ENCODE measurements at regions not wholly inside any gene's neighbourhood (a gene's known extent, or its start where the extent isn't known, plus 50 kb on each side); places are given as distances from the start of the nearest gene placed in this dataset.
"Not testable (repeated sequence)": the region's sequence is repeated elsewhere in the genome, so short reads cannot be mapped to it uniquely, and the experiment has no call there.

DNA sequence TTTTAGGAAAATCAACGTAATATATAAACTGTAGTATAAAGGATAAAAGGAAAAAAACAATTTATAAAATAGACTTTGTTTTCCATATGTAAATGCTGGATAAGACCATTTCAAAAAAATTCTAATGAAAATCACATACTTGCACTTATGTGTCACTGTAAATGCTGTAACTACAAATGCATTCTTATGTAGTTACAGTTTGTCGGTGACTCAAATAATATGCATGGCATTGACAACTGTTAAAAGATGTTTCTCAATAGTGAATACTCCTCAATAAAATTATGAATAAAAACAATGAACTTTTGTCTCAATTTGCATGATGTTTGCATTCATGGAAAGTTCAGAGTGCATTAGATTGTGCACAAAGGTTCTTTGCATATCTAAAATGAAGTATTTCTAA is 614.0 kb upstream of the CHRM3 start:
- no peak for DNase-seq (ENCODE audit: low spot score)

DNA sequence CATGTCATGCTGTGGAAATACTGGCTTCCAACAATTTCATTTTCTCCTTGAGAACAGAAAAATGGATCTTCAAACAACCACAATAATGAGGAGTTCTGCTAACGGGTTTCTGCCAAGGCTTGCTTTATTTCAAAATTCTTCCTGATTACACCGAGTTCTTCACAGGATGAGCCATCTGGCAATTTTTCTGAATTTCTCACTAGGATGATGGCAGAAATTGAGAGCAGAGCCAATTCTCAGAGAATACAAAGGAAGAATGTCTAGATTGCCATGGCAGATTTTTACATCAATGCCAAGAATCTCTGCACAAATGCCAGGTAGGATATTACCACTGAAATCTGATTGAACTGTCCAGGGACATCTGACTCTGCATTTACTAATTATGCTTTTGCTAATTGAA is 619.0 kb upstream of the CHRM3 start:
- DNase-seq (ENCODE audit: low spot score) = no peak

DNA sequence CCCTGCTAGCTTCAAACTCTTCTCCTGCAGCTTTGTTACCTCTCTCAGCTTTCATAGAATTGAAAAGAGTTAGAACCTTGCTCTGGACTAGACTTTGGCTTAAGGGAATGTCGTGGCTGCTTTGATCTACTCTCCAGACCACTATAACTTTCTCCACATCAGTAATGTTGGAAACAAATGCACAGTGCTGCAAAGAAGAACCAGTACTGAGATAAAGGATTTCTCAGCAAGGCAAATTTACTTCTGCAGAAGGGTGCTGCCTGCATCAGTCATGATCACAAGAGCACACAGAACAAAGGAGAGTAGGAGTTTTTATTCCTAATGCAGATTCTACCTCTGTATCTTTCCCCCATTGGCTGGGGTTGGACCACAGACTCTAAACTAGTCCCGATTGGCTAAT is 621.6 kb upstream of the CHRM3 start:
- no peak for DNase-seq (ENCODE audit: low spot score)

DNA sequence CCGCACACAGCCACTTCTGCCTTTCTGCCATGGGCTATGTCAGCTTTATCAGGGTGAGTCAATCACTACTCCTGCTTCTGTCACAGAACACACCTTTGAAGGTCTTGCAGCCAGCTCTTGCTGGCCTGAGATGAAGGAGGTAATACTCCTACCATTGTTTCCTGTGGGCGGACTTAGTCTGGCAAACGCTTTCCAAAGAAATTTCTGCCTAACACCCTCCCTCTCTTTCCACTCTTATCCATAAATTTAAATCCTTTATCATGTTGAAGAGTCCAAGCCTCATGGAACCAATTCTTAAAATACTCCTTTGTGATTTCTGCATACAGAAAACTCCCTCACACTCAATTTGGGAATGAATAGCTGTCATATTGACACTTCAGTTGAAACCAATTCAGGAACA is 633.1 kb upstream of the CHRM3 start:
- DNase-seq (ENCODE audit: low spot score) = no peak

DNA sequence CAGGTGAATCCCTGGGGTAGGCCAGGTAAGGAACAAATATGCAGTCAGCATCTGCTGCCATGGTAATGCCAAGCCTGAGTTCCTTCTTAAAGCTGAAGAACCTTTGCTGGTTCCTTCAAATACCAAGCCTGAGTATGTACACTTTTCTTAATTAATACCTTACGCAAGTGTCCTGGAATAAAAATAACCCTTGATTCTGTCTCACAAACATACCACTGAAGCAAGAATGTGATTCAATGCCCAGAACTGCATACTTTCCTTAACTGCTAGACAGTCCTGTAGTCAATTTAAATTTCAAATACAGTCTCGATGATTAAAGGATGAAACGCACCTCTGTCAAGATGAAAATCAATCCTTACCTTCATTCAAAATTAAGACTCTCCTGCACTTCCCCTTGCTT is 634.0 kb upstream of the CHRM3 start:
- DNase-seq (ENCODE audit: low spot score) = no peak

DNA sequence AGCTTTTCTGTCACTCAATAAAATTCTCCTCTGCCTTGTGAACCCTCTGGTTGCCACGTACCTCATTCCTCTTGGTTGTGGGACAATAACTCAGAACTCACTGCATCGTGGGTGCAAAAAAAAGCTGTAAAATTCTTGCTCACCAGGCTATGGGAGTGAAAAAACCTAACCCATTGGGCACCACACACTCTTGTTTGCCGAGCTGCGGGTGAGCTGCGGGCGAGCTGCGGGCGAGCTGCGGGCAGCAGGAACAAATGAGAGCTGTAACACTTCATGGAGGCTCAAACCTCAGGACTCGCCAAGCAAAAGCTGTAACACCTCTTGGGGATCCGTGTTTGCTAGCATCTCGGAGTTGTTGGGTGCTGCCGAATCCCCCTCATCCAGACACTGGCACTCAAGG is 641.3 kb upstream of the CHRM3 start:
- no peak for DNase-seq (ENCODE audit: low spot score)

DNA sequence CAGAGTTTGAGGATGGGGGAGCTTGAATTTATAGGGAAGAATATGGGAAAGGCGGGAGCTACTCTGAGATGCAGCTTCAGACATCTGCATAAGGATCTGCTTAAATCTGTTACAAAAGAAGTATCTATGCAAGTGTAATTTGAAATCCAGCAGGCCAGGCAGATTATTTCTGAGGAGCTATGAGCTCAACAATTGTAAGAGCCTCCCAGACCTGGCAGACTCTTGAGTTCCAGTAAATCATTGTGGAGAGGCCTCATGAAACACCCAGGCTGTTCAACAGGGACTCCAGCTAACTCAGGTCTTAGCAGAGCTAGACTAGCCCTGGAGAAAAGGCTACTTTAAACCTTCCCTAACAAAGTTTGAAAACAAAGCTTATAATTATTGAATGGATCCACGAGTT is 647.5 kb upstream of the CHRM3 start:
- no peak for DNase-seq (ENCODE audit: low spot score)

DNA sequence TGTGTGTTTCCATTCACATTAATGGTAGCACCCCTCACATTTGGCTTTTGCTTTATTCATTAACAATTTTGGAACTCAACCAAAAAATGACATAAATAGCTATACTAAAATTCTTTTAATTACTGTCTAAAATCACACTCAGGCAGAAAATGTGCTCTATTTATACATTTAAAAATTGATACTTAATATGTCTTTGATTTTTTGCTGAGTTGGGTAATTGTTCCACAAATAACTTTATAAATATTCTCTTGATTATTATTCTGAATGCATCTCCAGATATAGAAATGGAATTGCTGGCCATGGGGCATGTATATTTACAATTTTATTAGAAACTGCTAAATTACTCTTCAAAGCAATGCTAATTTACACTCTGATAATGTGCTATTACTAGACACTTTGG is 658.7 kb upstream of the CHRM3 start:
- DNase-seq (ENCODE audit: low spot score) = no peak

DNA sequence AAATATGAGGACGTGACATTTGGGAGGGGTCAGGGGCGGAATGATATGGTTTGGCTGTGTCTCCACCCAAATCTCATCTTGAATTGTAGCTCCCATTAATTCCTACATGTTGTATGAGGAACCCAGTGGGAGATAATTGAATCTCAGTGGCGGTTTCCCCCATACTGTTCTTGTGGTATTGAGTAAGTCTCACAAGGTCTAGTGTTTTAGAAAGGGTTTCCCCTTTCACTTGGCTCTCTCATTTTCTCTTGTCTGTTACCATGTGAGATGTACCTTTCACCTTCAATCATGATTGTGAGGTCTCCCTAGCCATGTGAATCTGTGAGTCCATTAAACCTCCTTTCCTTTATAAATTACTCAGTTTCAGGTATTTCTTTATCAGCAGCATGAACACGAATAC is 663.6 kb upstream of the CHRM3 start:
- no peak for DNase-seq (ENCODE audit: low spot score)

DNA sequence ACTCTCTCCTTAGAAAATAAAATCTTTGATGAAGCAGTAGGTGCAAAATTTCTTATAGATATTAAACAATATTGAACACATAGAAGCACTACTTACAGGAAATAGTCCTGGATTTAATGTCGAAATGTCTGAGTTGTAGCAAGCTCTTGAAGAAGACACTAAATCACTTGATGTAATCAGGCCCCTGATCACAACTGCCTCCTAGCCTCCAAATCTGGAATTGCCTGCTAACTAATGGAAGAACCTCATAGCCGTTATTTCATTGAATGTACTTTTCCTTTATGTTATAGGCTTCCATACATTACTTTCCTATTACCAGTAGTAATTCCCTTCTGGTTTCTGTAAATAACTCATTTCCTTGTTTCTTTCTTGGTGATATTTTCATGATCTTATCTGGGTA is 675.7 kb upstream of the CHRM3 start:
- no peak for DNase-seq (ENCODE audit: low spot score)

DNA sequence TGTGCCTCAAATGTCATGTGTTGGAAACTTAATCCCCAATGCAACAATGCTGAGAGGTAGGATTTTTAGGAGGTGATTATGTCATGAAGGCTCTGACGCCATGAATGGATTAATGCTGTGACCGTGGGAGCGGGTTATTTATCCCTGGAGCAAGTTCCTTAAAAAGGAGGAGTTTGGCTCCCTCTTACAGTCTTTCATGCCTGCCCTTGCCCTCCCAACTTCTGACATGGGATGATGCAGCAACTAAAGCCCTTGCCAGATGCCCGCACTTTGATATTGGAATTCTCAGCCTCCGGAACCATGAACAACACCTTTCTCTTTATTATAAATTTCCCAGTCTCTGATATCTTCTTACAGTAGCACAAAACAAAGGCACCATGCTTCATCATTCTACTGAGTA is 685.3 kb upstream of the CHRM3 start:
- no peak for DNase-seq (ENCODE audit: low spot score)

DNA sequence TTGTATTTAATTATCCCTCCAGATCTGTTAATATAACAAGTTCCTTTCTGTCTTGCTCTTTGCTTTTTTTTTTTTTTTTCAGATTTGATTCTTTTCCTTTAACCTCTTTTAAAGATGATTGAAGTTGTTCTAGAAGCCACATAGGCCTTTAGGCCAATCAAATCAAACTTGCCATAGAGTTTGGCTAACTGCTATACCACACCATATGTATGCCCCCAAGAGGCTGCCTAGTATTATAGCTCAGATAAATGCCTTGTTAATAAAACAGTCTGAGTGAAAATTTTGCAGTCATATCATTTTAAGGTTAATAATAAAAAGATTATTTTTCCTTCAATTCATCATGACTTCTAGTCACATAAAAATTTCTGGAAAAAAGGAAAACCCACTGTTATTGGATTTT is 696.0 kb upstream of the CHRM3 start:
- no peak for DNase-seq (ENCODE audit: low spot score)

DNA sequence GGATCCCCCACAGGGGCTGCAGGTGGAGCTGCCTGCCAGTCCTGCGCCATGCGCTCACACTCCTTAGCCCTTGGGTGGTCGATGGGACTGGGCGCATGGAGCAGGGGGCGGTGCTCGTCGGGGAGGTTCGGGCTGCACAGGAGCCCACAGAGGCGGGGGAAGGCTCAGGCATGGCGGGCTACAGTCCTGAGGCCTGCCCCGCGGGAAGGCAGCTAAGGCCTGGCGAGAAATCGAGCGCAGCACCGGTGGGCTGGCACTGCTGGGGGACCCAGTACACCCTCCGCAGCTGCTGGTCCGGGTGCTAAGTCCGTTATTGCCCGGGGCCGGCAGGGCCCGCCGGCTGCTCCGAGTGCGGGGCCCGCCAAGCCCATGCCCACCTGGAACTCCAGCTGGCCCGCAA is 701.8 kb upstream of the CHRM3 start:
- not testable (repeated sequence) for DNase-seq (ENCODE audit: low spot score)

DNA sequence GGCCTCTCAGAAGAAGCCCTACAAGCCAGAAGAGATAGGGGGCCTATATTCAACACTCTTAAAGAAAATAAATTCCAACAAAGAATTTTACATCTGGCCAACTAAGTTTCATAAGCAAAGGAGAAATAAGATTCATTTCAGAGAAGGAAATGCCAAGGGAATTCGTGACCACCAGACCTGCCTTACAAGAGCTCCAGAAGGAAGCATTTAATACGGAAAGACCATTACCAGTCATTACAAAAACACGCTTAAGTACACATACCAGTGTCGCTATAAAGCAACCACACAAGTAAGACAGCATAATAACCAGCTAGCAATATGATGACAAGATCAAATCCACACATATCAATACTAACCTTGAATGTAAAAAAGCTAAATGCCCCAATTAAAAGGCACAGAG is 704.9 kb upstream of the CHRM3 start:
- DNase-seq (ENCODE audit: low spot score) = no peak

DNA sequence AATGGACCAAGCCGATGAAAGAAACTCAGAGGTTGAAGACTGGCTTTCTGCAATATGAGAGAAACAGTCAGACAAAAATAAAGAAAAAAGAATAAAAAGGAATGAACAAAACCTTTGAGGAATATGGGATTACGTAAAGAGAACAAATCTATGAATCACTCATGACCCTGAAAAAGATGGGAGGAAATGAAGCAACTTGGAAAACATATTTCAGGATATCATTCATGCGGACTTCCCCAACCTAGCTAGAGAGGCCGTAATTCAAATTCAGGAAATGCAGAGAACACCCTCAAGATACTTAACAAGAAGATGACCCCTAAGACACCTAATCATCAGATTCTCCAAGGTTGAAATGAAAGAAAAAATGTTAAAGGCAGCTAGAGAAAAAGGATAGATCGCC is 705.3 kb upstream of the CHRM3 start:
- DNase-seq (ENCODE audit: low spot score) = no peak

DNA sequence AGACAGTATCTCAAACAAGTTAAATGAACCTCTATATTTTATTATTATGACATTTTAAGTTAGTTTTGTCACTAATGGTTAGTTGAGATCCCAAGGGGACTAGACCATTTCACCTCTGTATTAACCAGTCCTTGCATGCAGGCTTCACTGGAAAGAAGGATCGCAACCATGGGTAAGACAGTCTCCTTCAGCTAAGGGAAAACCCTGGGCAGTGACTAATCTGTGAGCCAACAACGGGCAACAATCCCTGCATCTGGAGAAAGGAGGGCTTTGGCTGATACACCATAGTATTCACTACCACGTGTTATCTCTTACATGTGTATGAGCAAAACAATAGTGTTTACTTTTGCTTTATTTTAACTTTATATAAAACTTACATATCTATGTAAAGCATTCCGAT is 708.8 kb upstream of the CHRM3 start:
- DNase-seq (ENCODE audit: low spot score) = no peak

DNA sequence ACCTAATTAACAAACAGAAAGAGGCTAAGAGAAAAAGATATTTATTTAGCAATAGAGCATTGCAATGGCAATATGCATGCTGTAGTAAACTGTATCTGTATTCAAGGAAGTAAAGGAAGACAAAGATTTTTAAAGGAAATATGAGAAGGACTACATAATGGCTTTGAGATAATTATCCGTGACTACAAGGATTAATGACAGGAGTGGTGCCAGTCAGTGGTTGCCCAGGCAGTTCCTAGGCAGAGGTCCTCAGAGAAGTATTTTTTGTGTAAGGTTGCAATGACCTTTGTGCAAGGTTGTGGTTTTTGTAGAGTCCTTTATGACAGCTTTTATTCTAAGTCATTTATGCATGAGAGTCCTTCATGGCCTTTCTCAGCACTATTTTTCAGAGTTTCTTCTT is 711.1 kb upstream of the CHRM3 start:
- no peak for DNase-seq (ENCODE audit: low spot score)

DNA sequence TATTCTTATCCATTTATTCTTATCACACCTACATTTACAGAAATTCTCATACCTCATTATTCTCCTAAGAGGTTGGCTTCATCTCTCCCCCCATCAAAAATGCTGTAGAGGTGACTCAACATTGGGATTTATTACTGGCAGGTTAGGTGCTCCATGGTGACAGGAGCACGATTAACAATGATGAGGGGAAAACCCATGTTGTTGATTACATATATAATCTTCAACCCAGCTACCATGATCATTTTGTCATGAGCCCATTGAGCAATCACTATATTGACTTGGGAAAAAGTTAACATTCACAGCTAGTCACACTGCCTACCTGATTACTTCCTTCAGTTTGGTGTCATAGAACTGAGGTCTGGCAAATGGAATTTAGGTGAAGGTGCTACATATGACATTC is 712.1 kb upstream of the CHRM3 start:
- no peak for DNase-seq (ENCODE audit: low spot score)

DNA sequence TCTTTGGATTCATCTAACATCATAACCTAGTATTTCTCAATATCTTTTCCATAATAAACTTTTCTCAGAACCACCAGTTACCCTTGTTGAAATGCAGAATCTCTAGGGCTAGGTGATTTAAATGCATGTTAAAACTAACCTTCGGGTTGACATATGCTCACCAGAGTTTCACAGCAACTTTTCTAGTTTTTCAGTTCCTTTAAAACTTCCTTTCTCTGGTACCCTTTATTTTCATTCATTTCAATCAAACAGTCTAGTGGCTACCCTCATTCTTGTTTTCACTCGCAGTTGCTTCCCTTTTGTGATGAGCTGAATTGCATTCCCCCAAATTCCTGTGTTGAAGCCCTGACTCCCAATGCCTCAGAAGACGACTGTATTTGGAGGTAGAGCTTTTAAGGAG is 712.8 kb upstream of the CHRM3 start:
- no peak for DNase-seq (ENCODE audit: low spot score)

DNA sequence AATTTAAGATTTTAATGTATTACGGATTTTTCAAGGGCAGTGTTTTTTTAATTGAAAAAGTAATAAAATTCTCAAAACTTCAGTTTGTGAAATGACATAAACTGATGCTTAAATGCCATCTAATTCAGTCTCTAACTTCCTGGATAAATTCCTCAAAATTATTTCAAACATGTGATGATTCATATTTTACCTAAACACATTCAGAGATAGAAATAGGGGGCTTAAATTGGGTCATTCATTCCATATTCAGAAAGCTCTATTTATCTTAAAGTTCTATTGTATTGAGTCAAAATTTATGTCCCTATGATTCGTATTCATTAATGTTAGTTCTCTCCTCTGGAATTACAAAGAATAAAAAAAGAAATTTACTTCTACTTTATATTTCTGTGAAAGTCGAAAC is 713.6 kb upstream of the CHRM3 start:
- DNase-seq (ENCODE audit: low spot score) = no peak

DNA sequence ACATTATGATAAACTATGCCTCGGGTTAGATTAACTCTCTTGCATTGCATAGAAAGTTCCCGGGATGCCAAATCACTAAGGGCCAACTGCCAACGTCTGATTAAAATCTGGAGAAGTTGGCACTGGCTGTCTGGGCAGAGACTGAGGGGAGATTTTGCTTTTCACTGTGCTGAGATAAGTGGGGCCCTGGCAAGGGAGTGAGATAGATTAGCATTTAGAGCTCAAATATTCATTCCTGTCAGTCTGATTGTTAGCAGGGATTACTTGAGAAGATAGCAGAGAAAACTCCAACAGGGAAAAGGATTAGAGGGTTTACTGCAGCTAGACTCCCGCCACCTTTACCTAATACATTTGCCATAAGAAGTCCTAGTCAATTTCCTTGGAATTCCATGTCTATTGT is 714.1 kb upstream of the CHRM3 start:
- DNase-seq (ENCODE audit: low spot score) = no peak

DNA sequence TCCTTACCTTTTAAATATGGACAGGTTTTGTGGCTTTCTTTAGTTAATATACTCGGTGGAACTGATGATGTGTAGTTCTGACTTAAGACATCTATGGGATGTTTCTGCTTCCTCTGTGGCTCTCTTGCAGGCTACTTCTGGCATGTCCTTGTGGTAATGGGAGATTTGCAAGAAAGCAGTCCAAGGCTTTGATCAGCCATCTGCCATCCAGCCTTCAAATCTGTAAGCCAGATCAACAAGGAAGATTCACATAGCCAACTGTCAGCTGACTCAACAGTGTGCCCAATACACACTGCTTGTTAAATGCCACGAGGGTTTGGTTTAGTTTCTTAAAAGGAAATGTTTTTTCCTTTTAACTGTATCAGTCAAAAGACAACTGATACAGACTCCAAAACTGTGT is 722.2 kb upstream of the CHRM3 start:
- no peak for DNase-seq (ENCODE audit: low spot score)

DNA sequence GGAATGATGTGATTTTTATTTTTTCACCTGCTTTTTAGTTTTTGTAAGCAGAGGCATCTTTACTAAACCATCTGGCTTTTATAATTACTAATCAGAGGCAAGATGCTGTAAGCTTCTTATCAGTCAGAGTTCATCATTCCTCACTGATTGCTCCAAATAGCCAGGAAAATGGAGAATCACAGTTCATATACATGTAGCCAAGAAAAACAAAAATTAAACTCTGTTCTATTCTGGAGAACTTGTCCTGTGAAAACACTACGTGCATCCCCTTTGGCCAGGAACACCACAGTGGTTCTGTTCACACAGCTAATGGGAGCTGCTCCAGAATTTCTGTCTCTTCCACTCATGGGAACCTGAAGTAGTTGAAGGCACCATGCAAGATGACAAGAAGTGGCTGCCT is 725.5 kb upstream of the CHRM3 start:
- no peak for DNase-seq (ENCODE audit: low spot score)

DNA sequence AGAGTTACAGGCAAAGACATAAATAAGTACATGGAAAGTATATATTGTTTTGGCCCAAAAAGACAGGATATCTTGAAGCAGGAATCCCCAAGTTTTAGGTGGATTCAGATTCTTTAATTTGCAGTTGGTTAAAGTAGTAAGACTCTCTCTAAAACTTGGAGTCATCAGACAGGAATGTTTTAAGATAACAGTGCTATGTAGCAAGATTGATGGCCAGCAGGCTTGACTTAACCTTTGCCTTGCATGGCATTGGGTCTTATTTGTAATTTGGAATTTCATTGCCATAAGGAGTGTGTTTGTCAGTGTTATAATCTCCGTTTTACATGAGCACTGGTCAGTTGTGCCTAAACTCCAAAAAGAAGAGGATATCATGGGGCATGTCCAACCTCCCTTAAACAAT is 727.6 kb upstream of the CHRM3 start:
- no peak for DNase-seq (ENCODE audit: low spot score)

DNA sequence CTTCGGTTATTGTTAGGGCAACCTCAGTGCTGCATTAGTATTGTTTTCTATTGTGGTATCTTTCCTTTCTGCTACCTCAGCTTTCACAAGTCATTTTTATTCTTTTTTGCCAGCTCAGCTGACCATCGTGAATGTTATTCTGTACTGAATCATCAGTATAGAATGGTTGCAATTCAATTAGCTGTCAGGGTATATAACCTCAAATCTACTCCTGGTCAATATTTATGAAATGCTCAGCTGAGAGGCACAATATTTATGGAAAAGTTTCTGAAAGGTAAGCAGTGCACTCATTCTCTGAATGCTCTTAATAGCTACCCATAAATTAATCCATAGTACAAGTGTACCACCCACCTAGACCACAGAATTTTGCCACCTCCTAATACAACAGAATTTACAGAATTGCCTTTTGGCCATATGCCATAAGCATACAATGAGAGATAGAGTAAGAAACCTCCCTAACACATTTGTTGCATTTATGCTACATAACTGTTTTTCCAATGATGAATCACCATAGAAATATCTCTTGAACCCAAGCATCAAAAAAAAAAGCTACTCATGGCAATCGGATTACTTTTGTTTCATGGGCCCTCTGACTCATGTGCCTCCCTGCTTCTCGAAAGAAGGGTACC is 732.6 kb upstream of the CHRM3 start:
- no peak for DNase-seq (ENCODE audit: low spot score)

Data from mucosa of gallbladder (tissue), 1 donor.